Fibroblast of skin of left quadriceps (primary cell): ENCODE measurements at regions not wholly inside any gene's neighbourhood (a gene's known extent, or its start where the extent isn't known, plus 50 kb on each side); places are given as distances from the start of the nearest gene placed in this dataset.
"Not testable (repeated sequence)": the region's sequence is repeated elsewhere in the genome, so short reads cannot be mapped to it uniquely, and the experiment has no call there.

Experiments
- DNase-seq, 2 experiments: peaks; one replicate each; pipeline ENCODE4 v3.0.0-alpha.2; 2013; ENCODE audit warnings: low read depth in 2 of 2

- DNase-seq, result no peak
These were observed 711.5 kb downstream of the PCDH17 start for GRCh38 chr13:58343076-58343475.

GRCh38 chr13:58352100-58352499, 720.6 kb downstream of the PCDH17 start:
- not testable (repeated sequence) for DNase-seq

- DNase-seq, result no peak
These were observed 738.4 kb downstream of the PCDH17 start for GRCh38 chr13:58369936-58370335.

DNA sequence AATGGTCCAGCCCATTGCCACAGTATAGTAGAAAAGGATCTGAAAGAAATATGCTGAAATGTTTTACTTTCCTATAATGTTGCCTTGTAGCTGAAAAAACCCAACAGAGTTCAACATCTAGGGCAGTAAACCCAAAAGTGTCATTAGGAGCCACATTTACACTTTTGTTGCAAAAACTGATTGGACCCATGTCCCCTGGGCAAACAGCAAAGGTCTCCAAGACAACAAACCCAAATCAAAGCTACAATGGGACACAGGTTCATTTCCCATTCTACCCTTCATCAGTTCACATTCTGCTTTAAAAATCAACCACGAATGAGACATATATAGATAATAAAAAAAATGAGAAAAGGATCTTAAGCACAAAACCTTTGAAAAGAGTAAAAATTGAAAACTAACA, 744.8 kb downstream of the PCDH17 start:
- no peak for DNase-seq

GRCh38 chr13:58376775-58377174, 745.2 kb downstream of the PCDH17 start:
- no peak for DNase-seq

GRCh38 chr13:58379221-58379620, 747.7 kb downstream of the PCDH17 start:
- no peak for DNase-seq

- DNase-seq, result not testable (repeated sequence)
These were observed 753.8 kb downstream of the PCDH17 start for GRCh38 chr13:58385336-58385735.

- DNase-seq, result no peak
These were observed 766.2 kb downstream of the PCDH17 start for GRCh38 chr13:58397596-58398387.

GRCh38 chr13:58399263-58399662, 767.7 kb downstream of the PCDH17 start:
- DNase-seq, result no peak

DNA sequence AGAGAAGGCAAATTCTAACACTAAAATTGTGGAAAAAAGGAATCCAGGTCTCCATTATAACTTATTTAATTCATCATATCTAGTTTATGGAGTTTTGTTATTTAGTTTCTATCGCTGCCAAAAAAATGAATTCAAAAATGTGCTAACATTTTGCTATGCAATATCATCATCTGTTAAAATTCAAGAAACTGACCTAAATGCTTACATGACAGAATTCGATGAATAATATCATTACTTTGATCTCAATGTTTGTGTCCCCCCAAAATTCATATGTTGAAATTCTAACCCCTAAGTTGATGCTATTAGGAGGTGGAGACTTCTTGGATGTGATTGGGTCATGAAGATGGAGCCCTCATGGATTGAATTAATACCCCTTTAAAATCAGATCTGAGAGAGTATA, 775.0 kb downstream of the PCDH17 start:
- no peak for DNase-seq

DNA sequence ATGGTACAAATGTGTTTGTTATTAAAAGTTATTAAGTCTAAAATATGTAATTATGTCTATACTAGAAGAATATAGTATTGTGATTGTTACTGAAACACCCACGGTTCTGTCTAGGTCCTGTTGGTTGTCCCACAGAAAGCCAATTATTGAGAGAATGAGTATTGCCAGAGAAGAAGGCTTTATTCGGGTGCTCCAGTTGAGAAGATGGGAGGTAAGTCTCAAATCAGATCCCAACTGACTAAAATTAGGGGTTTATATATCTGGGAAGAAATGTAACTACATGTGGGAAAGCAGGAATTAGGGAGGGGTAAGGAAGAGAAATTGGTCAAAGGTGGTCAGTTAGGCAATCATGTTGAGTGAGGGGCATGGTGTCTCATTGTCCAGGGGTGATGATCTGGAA, 798.4 kb downstream of the PCDH17 start:
- no peak for DNase-seq

- no peak for DNase-seq
These were observed 803.4 kb downstream of the PCDH17 start for GRCh38 chr13:58434943-58435342.

- DNase-seq, result no peak
These were observed 805.9 kb downstream of the PCDH17 start for GRCh38 chr13:58437427-58437826.

GRCh38 chr13:58446979-58447378, 815.4 kb downstream of the PCDH17 start:
- DNase-seq, result no peak

DNA sequence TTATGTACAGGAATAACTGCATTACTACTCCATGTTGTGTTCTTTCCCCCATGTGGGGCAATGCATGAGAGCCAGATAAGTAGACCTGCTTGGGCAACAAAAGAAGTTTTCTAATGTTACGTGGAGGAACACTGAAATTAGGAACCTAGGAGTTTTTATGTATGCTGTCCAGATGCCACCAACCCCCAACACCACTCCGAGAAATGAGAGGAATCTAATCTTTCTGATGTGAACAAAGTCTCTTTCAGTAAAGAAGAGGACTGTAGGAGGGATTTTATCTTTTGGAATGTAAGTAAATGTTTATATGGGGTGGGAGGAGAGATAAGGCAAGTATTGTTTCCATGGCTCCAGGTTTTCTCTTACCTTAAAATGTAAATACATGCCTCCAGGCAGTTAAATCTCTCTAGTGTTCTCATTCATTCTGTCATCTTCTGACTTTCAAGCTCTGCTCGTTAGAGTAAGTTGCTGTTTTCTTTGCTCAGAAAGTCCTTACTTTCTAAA, 820.6 kb downstream of the PCDH17 start:
- no peak for DNase-seq

- DNase-seq, result no peak
These were observed 823.5 kb downstream of the PCDH17 start for GRCh38 chr13:58455094-58455493.

DNA sequence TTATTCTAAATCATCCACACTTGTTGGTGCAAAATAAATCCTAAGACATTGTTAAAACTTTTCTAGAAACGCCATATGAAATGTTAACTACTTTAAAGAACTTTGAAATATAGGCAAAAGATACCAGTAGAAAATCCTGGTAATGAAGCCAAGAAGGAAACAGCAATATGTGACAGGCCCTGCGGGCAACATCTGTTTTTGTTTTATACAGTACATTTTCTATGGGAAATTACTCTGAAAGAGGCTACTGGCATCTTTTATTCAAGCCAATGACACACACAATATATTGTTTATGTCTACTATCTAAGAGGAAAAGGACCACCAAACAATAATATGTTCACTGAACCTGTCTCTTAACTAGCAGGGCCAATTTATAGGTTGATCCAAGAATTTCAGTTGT, 829.7 kb downstream of the PCDH17 start:
- DNase-seq, result no peak

GRCh38 chr13:58463841-58464240, 832.3 kb downstream of the PCDH17 start:
- DNase-seq, result no peak

DNA sequence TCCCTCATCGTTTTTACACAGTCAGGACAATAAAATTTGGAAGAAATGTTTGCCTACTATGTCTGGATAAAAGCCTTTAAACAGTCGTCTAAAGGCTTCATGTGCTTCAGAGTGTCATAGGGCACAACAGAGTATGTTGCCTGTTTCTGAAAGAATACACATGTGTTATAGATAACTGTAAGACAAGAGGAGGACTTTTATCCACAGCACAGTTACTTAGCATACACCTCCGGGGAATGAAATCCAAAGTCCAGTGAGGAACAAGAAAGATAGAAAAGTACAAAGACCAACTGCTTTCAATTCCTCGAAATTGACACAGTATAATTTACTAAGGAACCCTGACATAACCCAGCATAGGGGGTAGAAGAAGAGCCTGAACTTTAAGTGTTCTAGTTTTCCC, 835.6 kb downstream of the PCDH17 start:
- DNase-seq, result no peak

GRCh38 chr13:58472483-58472882, 840.9 kb downstream of the PCDH17 start:
- DNase-seq, result no peak

- no peak for DNase-seq
These were observed 843.0 kb downstream of the PCDH17 start for GRCh38 chr13:58474581-58474980.

DNA sequence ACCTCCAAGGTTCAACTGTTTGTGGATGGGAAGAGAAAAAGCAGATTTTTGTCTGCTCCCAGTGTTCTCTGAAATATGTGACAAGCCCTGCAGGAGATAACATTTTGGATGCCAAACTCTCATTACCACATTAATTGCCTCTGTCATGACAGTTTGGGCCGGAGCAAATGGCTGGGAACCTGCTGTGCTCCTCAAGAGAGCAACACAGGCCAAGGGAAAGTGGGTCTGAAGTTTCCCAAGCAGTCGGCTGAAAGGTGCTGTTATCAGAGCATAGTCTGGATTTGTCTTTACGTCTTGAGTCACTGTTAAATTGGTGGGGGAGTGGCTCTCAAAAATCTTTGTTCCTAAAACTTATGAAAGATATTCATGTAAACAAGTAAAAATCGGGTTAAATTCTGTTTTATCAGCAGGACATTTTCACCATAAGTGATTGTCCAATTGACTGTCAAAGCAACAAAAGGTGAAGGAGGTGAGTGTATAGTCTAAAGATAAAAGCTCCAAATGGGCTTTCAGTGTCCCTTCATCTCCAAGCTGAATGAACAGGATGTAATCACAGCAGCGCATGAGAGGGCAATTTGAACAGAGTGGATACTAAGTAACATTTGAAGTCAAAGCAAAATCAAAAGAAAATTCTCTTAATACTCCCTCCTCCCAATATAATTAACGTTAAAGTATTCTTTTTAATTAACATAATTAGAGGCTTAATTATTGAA, 844.8 kb downstream of the PCDH17 start:
- DNase-seq, result no peak

DNA sequence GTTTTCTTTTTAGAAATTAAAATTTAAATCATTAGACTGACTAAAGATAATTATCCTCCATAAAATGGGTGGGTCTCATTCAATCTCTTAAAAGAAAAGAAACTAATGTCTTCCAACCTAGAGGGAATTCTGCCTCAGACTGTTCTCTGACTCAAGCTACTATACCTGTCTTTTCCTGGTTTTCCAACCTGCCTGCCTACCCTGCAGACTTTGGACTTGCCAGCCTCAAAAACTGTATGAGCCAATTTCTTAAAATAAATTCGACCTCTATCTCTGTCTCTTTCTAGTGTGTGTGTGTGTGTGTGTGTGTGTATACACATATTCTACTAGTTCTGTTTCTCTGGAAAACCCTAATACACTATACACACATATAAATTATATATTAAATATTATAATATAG, 847.3 kb downstream of the PCDH17 start:
- no peak for DNase-seq
